ENCODE measurements at regions not wholly inside any gene's neighbourhood (a gene's known extent, or its start where the extent isn't known, plus 50 kb on each side); places are given as distances from the start of the nearest gene placed in this dataset.

DNA sequence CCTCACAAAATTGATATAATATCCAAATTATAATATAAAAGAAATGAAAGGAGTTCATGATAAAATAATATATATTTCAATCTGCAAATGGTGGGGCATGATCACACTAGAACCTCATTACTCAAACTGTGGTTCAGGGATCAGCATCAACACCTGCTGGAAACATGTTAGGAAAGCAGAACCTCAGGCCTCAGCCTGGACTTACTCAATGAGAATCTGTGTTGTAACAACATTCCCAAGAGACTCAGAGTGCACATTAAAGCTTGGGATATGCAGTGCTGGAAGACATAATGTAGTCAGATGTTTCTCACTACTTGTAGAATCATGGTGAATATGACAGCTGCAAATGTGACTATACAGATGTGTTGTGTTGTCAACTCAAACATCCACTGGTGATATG, 81.7 kb upstream of the ITPRID1 start:
- H3K4me3 ChIP-seq (ENCODE audit: low read depth, low read length), result no peak overlapping the region
- TF ChIP-seq, protein P1, sequence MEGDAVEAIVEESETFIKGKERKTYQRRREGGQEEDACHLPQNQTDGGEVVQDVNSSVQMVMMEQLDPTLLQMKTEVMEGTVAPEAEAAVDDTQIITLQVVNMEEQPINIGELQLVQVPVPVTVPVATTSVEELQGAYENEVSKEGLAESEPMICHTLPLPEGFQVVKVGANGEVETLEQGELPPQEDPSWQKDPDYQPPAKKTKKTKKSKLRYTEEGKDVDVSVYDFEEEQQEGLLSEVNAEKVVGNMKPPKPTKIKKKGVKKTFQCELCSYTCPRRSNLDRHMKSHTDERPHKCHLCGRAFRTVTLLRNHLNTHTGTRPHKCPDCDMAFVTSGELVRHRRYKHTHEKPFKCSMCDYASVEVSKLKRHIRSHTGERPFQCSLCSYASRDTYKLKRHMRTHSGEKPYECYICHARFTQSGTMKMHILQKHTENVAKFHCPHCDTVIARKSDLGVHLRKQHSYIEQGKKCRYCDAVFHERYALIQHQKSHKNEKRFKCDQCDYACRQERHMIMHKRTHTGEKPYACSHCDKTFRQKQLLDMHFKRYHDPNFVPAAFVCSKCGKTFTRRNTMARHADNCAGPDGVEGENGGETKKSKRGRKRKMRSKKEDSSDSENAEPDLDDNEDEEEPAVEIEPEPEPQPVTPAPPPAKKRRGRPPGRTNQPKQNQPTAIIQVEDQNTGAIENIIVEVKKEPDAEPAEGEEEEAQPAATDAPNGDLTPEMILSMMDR (IDR thresholded peaks at IDR 0.05; ENCODE audit: insufficient read depth, low read length, severe bottlenecking), result no peak
- FAIRE-seq (no peak), DNase-seq (ENCODE audit: low read depth) (peak; percentile 58)
- no peaks in the 10 kb centered on the region for H3K27me3 ChIP-seq (ENCODE audit: control insufficient read depth, insufficient read depth, low read length)
- H3K36me3 ChIP-seq (ENCODE audit: control insufficient read depth, insufficient read depth, low read length), result no peaks in the 10 kb centered on the region

DNA sequence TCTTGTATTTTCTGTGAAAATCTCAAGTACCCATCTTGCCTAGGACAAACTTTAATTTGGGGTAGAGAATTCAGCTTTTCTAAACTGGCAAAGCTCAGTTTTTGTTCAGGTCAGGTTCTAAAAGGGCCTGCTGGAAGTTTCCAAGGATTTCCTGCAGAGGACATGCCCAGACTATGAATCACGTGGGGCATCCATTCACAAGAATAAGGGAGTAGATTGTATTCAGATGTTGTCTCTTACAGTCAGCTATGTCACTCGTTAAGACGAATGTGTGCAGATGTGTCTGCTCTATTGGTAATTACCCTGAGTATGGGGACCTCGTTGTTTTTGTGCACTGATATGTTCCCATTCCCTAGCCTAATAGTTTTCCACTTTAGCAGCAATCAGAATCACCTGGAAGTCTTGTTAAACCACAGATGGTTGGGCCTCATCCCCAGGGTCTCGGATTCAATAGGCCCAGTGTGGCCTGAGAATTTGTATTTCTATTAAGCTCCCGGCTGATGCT, 81.0 kb upstream of the ITPRID1 start:
- H3K27me3 ChIP-seq (ENCODE audit: control insufficient read depth, insufficient read depth, low read length), result no peaks in the 10 kb centered on the region
- no peaks in the 10 kb centered on the region for H3K36me3 ChIP-seq (ENCODE audit: control insufficient read depth, insufficient read depth, low read length)
- FAIRE-seq (no peak), DNase-seq (ENCODE audit: low read depth) (peak; percentile 73)
- TF ChIP-seq, protein P1 (IDR thresholded peaks at IDR 0.05; ENCODE audit: insufficient read depth, low read length, severe bottlenecking), result no peak
- no peak overlapping the region for H3K4me3 ChIP-seq (ENCODE audit: low read depth, low read length)

DNA sequence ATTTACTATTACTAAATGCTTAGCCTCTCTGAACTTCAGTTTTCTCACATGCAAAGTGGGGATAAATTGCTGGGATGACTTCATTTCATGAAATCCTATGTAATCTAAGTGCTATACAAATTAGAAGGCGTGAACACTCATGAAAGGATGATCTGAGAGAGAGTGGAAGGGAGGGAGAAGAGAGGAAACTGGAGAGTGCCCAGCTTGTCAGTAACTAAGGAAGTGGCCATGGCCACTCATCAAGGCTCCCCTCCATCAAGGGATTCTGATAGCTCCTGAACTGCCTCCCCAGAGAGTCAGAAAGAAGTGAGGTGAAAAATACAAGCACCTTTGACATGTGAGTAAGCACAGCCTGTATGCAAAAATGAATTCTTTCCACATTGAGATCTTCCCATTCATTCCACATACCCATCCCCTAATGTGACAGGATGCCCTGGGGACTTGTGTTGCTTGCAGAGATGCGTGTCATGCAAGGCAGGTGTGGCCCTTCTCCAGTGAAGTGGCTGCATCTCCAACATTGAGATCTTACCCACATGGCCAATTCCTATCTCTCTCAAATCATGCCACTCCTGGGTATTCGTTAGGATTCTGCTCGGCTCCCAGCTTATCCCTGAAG, 76.5 kb upstream of the ITPRID1 start:
- DNase-seq (ENCODE audit: low read depth) (no peak), FAIRE-seq (peak; percentile 62)
- Histone ChIP-seq H3K4me3 (ENCODE audit: low read depth, low read length) (no peak overlapping the region), H3K27me3 (ENCODE audit: control insufficient read depth, insufficient read depth, low read length) (no peaks in the 10 kb centered on the region), H3K36me3 (ENCODE audit: control insufficient read depth, insufficient read depth, low read length) (no peaks in the 10 kb centered on the region)
- TF ChIP-seq, protein P1 (IDR thresholded peaks at IDR 0.05; ENCODE audit: insufficient read depth, low read length, severe bottlenecking), result no peak

DNA sequence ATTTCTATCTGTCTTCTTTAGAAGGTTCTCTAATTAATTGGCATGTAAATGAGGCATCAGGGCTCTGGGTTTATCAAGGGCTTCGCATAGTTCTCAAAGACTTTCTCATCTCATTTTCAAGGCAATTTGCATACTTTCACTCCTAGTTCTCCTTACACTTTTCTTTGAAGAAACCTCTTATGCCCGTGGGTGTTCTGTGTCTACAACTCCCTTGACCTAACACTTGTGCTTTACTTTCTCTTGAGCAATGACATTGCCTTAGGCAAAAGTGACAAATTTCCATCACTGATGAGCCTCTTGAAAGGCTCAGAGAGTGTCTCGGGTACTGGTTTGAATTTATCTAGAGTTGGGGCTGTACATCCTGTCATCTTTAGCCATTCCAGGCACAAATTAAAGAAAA, 74.7 kb upstream of the ITPRID1 start:
- Histone ChIP-seq H3K4me3 (ENCODE audit: low read depth, low read length) (no peak overlapping the region), H3K27me3 (ENCODE audit: control insufficient read depth, insufficient read depth, low read length) (no peaks in the 10 kb centered on the region), H3K36me3 (ENCODE audit: control insufficient read depth, insufficient read depth, low read length) (no peaks in the 10 kb centered on the region)
- no peak for DNase-seq (ENCODE audit: low read depth)
- FAIRE-seq, result no peak
- TF ChIP-seq, protein P1 (IDR thresholded peaks at IDR 0.05; ENCODE audit: insufficient read depth, low read length, severe bottlenecking), result no peak

DNA sequence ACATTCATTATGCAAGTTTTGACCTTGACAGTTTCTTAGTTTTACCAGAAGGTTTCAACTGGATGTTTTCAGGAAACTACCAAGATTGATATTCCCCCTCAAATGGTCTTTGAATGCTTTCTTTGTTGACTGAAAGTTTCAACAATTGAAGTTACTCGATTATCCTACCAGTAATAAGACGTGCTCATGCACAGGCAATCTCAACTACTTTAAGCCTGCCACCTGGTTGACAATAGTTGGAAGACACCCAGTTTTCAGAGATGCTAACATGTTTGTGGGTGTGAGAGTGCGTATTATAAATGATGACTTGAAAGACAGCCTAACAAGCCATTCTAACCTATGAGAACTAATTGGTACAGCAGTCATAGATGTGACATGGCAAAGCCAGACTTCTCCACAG, 73.4 kb upstream of the ITPRID1 start:
- no peak for DNase-seq (ENCODE audit: low read depth)
- no peak overlapping the region for H3K4me3 ChIP-seq (ENCODE audit: low read depth, low read length)
- no peak for FAIRE-seq
- TF ChIP-seq, protein P1 (IDR thresholded peaks at IDR 0.05; ENCODE audit: insufficient read depth, low read length, severe bottlenecking), result no peak
- H3K36me3 ChIP-seq (ENCODE audit: control insufficient read depth, insufficient read depth, low read length), result no peaks in the 10 kb centered on the region
- H3K27me3 ChIP-seq (ENCODE audit: control insufficient read depth, insufficient read depth, low read length), result no peaks in the 10 kb centered on the region

DNA sequence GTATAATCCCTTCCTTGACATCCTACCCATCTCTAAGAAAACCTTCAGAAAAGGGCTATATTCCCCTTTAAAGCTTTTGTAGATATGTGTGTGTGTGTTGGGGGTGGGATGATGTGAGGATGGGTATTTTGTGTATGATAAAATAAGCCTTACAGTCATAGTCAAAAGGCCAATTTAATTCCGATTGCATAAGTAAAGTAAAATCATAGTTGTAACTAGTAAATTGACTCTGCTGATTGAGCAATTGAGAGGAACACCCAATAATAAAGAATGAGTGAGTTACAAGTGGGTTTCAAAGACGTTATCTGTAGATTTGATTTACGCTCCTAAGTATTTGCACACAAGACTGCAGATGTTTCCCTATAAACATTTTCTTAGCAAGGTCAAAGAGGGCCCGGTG, 71.3 kb upstream of the ITPRID1 start:
- DNase-seq (ENCODE audit: low read depth) (no peak), FAIRE-seq (no peak)
- Histone ChIP-seq H3K4me3 (ENCODE audit: low read depth, low read length) (no peak overlapping the region), H3K27me3 (ENCODE audit: control insufficient read depth, insufficient read depth, low read length) (no peaks in the 10 kb centered on the region), H3K36me3 (ENCODE audit: control insufficient read depth, insufficient read depth, low read length) (no peaks in the 10 kb centered on the region)
- TF ChIP-seq, protein P1 (IDR thresholded peaks at IDR 0.05; ENCODE audit: insufficient read depth, low read length, severe bottlenecking), result no peak
